AG04449 (cell line): ENCODE measurements at regions not wholly inside any gene's neighbourhood (a gene's known extent, or its start where the extent isn't known, plus 50 kb on each side); places are given as distances from the start of the nearest gene placed in this dataset.
A peak's percentile ranks its signal among the peaks of the same experiment; 100 is the strongest.

ENCODE experiments used
- CTCF ChIA-PET: fragments of 350-600 bp; formaldehyde crosslinking; extraction: SDS; loops from one replicate; lab custom pipeline; 2021; ENCODE audit warnings: antibody characterized with exemption; lab: Yijun Ruan, JAX
- POLR2A ChIA-PET: fragments of 400-600, 350-600 bp; formaldehyde crosslinking; extraction: SDS; loops from one replicate; lab custom pipeline; 2020; ENCODE audit warnings: antibody characterized with exemption, inconsistent platforms; lab: Yijun Ruan, JAX
- DNase-seq: peaks from one replicate; pipeline ENCODE4 v3.0.0-alpha.2; 2010; ENCODE audit warnings: low read depth, low spot score
- H3K4me3 ChIP-seq: 2 replicates; pipeline ENCODE4 v1.5.1; 2011; ENCODE audit warnings: low read depth, mild to moderate bottlenecking, control low read depth, low read length
- TF ChIP-seq, protein P1 (sequence below): IDR thresholded peaks from one replicate; pipeline ENCODE4 v1.5.1; 2011; ENCODE audit warnings: mild to moderate bottlenecking, moderate library complexity, low read length, control low read depth, inconsistent platforms; ENCODE audit not compliant: insufficient read depth; ENCODE audit errors: missing control alignments

DNA sequence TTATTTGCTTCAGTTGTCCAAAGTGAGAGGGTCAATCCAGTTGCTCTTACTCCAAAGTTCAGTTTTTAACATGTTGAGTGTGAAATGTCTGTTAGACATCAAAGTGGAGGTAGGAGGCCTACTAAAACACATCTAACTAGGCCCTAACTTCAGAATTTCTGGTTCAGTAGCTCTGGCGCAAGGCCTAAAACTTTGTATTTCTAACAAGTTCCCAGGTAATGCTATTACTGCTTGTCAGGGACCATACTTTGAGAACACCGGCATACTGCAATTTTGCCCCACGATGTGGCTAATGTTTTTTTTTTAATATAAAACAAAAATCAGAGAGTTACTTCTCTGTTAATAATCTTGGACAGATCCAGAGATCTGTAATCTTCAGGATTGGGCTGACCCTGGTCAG lies 72.4 kb upstream of the LRRC55 start:
- CTCF ChIA-PET, result interaction anchor here (1.0 to 1.5 kb wide), 3 partner anchors 14 to 140 kb away, joined by 3 to 4 read pairs (median 3); no protein-coding TSS in a partner anchor

DNA sequence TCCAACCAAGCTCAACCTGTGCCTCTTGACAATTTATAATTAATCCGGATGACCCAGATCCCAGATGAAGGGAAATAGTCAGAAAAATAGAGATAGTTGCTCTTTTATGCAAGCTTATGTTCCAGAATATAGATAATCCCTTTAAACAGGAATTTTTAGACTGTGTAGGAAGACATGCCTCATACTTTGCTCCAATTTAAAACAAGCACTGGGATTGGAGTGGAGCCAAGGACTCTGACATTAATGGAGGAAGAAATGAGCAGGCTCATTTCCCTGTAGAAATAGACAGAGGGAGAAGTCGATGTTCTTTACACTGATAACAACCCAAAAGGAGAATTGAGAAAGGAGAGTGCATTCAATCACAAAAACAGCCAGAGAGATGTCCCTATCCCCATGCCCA lies 70.1 kb upstream of the LRRC55 start:
- CTCF ChIA-PET, result interaction anchor here (1.6 kb wide), 1 partner anchor 138 kb away, joined by 6 read pairs; no protein-coding TSS in a partner anchor
- no peak overlapping the region for H3K4me3 ChIP-seq
- no peak for DNase-seq
- POLR2A ChIA-PET, result no interaction called here
- TF ChIP-seq, protein P1, sequence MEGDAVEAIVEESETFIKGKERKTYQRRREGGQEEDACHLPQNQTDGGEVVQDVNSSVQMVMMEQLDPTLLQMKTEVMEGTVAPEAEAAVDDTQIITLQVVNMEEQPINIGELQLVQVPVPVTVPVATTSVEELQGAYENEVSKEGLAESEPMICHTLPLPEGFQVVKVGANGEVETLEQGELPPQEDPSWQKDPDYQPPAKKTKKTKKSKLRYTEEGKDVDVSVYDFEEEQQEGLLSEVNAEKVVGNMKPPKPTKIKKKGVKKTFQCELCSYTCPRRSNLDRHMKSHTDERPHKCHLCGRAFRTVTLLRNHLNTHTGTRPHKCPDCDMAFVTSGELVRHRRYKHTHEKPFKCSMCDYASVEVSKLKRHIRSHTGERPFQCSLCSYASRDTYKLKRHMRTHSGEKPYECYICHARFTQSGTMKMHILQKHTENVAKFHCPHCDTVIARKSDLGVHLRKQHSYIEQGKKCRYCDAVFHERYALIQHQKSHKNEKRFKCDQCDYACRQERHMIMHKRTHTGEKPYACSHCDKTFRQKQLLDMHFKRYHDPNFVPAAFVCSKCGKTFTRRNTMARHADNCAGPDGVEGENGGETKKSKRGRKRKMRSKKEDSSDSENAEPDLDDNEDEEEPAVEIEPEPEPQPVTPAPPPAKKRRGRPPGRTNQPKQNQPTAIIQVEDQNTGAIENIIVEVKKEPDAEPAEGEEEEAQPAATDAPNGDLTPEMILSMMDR, result no peak

More for the DNA sequence above, 72.4 kb upstream of the LRRC55 start:
- no peak for DNase-seq
- H3K4me3 ChIP-seq, result no peak overlapping the region
- POLR2A ChIA-PET, result no interaction called here
- TF ChIP-seq, protein P1, result no peak

DNA sequence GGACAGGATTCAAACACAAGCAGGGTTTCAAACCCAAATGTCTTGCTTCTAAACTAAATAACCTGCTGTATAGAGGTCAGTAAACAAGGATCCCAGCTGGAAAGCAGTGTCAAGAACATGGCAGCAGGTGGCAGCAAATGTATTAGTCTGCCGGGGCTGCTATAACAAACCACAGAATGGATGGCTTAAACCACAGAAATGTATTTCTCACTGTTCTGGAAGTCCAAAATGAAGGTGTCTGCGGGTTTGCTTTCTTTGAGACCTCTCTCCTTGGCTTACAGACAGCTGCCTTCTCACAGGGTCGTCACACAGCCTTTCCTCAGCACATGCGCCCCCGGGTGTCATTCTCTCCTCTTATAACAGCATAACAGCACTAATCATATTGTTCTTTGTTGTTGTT lies 65.1 kb upstream of the LRRC55 start:
- ChIA-PET CTCF (interaction anchor here (0.9 to 26.7 kb wide), 3 partner anchors 135 to 276 kb away, joined by 3 to 496 read pairs (median 4); no protein-coding TSS in a partner anchor), POLR2A (no interaction called here)
- TF ChIP-seq, protein P1, result peak; percentile 18
- no peak overlapping the region for H3K4me3 ChIP-seq
- DNase-seq, result peak; percentile 3

DNA sequence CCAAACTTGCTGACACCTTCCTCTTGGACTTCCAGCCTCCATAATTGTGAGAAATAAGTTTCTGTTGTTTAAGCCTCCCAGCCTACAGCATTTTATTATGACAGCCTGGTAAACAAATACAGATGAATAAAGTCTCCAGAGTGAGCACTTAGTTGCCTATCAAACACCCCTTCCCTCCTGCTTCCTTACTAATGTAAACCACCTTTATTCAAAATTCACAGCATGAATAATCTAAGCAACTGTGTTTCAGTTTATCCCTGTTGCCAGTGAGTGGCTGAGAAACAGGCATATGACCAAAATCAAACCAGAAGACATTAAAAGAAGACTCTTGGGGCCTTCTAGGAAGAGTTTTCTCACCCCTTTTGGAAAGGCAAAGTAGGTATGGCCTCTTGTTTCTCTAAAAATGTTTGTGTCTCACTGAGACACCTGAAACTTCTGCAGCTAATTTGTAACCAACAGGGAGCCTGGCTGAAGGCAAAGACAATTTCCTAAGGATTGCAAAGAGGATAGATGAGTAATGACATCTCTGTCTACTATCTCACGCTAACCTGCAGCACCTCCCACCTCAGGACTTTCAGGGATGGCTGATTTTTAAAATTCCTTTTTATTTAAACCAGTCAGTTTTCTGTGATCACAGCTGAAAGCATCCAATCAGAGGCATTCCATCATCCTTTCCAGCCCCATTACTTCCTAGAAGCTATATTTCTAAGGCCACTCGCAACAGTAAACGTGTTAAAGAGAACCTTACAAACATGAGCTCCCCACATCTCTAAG lies 61.4 kb upstream of the LRRC55 start:
- CTCF ChIA-PET, result interaction anchor here (1.5 to 26.7 kb wide), 2 partner anchors 131 to 279 kb away, joined by 4 to 496 read pairs; no protein-coding TSS in a partner anchor
- TF ChIP-seq, protein P1, result no peak
- H3K4me3 ChIP-seq, result no peak overlapping the region
- POLR2A ChIA-PET, result no interaction called here
- DNase-seq, result no peak

DNA sequence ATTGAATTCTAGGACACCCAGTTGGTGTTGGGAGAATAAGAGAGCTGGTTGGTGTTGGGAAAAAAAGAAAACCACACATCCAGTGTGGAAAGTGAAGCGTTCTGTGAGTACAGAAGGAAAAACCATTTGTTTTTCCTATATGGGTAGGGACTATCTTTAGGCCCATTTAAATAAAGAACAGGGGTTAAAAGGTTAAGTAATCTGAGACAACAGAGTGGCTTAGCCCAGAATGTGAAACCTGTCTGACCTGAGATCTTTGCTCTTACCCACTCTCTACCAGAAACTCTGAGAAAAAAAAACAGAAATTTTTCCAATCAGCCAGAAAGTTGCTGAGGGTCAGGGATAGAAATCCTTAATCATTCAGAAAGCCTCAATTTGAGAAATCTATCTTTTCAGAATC lies 59.8 kb upstream of the LRRC55 start:
- POLR2A ChIA-PET, result no interaction called here
- DNase-seq, result no peak
- CTCF ChIA-PET, result interaction anchor here (26.7 kb wide), 1 partner anchor 130 kb away, joined by 496 read pairs; no protein-coding TSS in a partner anchor
- TF ChIP-seq, protein P1, result no peak
- no peak overlapping the region for H3K4me3 ChIP-seq

DNA sequence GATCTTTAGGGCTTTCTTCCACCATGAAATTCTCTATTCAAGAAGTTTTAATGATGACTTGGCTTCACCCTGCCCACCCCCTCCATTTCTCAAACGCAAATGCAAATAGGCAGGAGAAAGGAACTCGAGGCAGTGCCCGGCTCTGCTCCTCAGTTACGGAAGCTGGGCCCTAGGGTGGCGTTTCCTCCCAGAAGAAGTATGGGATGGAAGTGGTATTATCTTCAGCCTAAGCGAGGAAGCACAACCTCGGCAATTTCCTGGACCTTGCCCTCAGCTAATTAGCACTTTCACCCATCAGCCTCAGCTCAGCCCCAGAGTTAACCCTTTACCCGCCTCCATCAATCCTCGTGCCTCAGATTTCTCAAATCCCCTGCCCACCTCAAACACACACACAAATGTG lies 58.2 kb upstream of the LRRC55 start:
- no peak for DNase-seq
- ChIA-PET POLR2A (no interaction called here), CTCF (interaction anchor here (26.7 kb wide), 1 partner anchor 128 kb away, joined by 496 read pairs; no protein-coding TSS in a partner anchor)
- H3K4me3 ChIP-seq, result no peak overlapping the region
- TF ChIP-seq, protein P1, result no peak
